HG02623 (cell line): ENCODE measurements at regions not wholly inside any gene's neighbourhood (a gene's known extent, or its start where the extent isn't known, plus 50 kb on each side); places are given as distances from the start of the nearest gene placed in this dataset.
A peak's percentile ranks its signal among the peaks of the same experiment; 100 is the strongest.
"Not testable (repeated sequence)": the region's sequence is repeated elsewhere in the genome, so short reads cannot be mapped to it uniquely, and the experiment has no call there.

Source experiments
- ATAC-seq: cut with Tn5 transposase; IDR thresholded peaks from one replicate; pipeline ENCODE4 v1.9.1; 2021; ENCODE audit warnings: moderate library complexity; ENCODE audit not compliant: unreplicated experiment

DNA sequence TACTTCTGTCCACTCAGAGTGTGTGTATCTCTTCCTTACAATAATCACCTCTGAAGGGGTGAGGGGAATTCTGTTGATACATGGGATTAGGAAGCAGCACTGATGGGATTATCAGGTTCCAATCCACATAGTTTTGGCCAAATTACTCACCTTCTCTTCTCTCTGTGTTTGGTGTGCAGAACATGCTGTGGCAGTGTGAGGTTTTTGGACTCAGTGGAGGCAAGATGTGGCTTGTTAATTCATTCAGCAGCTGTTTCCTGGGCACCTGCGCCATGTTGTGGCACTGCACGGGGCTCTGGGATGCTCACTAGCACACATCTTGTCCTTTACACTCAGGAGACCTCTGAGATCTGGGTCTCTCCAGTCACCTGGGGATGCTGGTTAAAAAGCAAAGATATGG is 350.3 kb upstream of the HS6ST1 start:
- no peak for ATAC-seq

DNA sequence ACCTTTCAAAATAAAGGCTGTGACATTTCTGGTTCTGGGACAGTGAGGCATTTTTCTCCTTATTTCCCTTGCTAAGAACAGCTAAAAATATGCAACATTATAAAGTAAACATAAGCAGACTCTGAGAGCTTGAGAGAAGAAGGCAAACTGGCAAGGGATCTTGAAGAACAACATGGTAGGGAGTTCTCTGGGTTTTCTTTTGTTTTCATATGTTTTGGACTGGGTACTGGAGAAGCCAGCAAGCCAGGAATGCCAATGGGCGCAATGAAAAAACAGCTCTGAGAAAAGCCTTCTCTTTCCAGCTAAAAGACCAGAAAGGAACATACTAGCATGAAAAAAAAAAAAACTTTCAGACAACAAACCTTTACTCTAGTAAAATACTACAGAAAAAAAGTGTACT is 351.4 kb upstream of the HS6ST1 start:
- ATAC-seq = no peak

DNA sequence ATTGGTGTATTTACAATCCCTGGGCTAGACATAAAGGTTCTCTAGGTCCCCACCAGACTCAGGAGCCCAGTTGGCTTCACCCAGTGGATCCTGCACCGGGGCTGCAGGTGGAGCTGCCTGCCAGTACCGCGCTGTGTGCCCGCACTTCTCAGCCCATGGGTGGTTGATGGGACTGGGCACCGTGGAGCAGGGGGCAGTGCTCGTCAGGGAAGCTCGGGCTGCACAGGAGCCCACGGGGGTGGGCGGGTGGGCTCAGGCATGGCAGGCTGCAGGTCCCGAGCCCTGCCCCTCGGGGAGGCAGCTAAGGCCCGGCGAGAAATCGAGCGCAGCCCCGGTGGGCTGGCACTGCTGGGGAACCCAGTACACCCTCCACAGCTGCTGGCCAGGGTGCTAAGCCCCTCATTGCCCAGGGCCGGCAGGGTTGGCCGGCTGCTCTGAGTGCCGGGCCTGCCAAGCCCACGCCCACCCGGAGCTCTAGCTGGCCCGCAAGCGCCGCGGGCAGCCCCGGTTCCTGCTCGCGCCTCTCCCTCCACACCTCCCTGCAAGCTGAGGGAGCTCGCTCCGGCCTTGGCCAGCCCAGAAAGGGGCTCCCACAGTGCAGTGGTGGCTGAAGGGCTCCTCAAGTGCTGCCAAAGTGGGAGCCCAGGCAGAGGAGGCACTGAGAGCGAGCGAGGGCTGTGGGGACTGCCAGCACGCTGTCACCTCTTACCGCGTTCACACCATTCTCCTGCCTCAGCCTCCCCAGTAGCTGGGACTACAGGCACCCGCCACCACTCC is 353.5 kb upstream of the HS6ST1 start:
- not testable (repeated sequence) for ATAC-seq

DNA sequence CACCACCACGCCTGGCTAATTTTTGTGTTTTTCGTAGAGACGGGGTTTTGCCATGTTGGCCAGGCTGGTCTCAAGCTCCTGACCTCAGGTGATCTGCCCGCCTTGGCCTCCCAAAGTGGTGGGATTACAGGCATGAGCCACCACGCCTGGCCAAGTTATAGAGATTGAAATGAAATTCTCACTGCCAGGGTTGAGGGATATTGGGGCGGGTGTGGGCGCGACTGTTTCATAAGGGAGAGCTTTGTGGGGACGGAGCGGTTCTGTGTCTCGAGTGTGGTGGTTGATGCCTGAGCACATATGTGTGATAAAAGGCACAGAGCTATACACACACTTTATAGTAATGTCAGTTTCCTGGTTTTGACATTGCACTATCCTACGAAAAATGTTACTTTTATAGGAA is 361.0 kb upstream of the HS6ST1 start:
- ATAC-seq = not testable (repeated sequence)

DNA sequence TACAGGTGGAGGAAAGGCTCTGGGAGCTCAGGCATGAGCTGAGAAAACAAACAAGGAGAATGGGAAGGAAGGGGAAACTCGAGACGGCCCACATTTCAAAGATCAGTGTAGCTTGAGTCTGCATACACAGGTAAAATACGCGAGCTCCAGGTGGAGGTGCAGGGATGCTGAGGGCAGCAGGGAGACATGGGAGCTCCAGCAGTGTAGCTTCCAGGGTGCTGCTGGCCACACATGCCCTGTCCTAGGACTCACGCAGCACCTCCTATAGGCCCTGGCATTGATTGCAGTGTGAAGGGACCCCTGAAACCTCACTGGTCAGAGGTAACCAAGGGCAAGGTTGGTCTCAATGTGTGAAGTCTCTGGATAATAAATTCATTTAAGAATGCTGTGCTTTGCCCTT is 362.8 kb upstream of the HS6ST1 start:
- no peak for ATAC-seq

DNA sequence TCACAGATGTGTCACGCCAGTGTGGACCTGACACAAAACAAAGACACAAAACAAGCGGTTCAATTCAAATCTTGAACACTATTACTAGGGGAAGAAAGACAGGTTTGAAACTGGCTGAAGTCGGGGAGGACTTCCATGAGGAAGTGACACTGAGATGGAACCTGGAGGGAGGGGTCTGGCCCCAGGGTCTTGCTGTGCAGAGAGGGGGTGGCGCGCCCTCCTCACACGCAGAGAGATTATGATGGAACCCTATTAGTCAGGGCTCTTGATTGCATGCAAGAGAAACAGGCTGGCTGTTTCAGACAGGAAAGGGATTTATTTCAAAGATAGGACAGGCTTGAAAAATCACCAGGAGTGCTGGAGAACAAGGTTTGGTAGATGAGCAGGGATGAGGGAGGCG is 363.6 kb upstream of the HS6ST1 start:
- ATAC-seq = no peak

DNA sequence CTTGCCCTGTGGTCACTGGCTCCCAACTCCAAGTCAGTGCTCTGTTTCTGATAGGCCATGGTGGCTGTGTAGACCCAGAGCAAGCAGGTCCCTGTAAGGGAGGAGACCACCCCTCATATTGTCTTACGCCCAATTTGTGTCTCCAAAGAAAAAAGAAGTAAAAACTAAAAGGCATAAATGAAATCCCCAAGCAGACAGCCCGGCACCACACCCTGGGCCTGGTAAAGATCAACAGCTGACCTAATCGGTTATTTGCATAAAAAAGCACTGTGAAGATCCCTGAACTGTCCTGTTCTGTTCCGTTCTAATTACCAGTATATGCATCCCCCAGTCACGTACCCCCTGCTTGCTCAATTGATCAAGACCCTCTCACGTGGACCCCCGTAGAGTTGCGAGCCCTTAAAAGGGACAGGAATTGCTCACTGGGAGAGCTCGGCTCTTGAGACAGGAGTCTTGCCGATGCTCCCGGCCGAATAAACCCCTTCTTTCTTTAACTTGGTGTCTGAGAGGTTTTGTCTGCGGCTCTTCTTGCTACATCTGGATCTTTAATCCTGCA is 364.1 kb upstream of the HS6ST1 start:
- no peak for ATAC-seq

DNA sequence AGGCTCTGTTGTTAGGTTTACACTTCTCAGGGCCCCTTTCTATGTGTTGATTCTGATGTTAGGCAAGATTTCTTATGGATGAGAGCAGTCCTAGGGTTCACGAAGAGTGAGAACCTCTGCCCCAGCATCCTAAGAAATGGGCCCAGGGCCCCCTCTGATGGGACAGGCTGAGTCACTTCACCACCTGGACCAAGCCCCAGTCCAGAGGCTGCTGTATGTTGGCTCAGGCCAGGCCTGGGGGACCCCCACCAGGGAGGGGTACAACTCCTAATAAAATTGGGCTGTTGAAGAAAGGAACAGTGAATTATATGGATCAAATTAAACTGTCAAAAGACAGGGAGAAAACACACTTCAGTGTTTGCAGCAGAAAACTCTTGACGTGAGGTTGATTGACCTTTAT is 365.9 kb upstream of the HS6ST1 start:
- ATAC-seq = no peak

DNA sequence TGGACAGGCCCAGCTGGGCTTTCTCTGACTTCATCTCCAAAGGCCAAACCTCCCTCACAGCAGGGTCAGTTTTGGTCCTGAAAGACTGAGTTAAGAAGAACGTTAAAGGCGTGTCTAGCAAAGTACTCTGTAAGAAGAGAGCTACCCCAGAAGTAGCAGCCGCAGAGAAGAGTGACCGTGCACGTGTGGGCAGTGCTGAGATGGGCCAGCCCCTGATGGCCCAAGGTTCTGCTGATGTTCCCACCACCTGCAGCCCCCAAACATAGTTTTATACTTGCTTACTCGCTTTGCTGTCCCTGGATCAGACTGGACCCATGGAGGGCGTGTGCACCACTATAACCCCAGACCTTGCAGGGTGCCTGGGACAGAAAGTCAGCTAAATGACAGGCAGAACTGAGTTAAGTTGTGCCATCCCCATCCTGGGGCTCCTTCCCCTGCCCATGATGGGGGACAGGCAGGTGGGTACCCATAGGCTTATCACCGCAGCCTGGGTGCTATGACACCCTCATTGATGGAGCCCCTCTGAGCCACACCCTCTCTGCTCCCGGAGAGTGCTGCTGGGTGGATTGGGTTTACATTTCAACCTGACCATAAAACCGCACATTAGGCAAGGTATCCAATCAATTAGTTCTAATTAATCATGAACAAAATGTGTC is 367.3 kb upstream of the HS6ST1 start:
- no peak for ATAC-seq

DNA sequence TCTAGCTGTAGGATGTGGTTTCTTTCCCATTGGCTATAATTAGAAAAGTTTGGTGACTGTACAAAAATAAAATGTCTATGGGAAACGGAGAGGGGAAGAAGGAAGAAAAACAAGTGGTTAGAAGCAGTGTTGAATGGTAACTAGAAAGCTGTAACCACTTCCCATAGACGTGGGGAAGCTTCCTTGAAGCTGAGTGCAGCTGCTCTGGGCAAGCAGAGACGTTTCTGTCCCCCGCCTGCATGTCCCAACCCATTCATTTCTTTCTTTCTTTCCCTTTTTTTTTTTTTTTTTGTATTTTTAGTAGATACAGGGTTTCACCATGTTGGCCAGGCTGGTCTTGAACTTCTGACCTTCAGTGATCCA is 367.8 kb upstream of the HS6ST1 start:
- ATAC-seq = peak; percentile 47

DNA sequence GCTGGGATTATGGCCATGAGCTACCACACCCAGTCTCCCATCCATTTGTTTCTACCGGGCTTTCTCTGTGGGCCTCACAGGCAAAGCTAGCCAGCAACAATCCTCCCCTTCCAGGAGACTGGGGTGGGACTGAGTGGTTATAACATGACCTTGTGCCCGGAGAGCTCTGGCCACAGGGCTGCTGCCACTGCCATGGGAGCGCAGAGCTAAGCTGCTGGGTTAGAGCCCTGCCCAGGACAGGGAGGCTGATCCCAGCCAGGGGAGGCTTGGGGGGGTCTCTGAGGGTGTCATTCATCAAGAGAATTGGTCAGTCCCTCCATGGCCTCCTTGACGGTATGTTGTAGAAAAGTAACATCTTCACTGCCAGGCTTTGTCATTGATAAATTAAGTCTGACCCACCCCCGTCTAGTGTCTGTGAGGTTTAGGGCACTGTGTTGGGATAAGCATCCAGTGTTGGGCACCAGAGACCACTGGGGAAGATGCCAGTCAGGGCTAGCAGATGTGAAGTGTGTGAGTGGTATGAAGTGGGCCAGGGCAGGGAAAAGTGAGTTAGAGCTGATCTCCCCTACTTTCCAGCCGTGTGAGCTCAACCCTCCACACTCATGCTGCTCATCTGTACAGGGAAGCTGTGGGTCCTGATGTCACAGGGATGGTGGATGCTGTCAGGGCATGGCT is 368.4 kb upstream of the HS6ST1 start:
- ATAC-seq = no peak

DNA sequence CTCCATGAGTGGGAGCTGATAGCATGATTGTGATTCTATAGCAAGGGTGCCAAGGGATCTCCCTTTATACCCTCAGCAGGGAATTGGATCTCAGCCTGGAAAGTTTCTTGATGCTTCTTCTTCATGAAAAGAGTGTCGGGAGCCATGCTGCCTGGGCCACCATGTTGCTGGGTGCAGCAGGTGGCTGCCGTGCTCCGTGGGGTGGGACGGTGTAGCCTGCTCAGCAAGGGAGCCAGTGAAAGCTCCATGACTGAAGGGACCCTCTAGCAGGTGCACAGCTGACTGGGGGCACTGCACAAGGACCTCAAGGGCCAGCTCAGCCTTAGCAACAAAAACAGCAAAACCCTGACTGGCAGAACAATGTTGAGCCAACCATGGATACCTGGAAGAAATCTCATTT is 368.9 kb upstream of the HS6ST1 start:
- ATAC-seq = no peak

DNA sequence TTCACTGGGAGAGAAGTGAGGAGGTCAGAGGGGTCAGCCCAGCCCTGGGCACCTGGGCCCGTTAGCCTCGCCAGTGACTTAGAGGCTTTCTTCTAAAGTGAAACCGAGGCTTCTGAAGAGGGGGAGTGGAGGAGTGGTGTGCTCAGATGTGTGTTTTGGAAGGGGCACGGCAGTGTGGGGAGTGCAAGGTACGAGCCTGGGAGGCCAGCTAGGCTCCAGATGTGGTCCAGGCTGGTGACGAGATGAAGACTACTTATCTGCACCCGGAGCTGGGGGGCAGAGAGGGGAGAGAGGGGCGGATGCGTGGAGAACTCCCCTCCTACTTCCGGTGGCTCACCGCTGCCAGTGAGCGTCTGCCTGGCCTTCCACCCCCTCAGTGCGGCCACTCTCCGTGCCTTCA is 371.3 kb upstream of the HS6ST1 start:
- no peak for ATAC-seq

DNA sequence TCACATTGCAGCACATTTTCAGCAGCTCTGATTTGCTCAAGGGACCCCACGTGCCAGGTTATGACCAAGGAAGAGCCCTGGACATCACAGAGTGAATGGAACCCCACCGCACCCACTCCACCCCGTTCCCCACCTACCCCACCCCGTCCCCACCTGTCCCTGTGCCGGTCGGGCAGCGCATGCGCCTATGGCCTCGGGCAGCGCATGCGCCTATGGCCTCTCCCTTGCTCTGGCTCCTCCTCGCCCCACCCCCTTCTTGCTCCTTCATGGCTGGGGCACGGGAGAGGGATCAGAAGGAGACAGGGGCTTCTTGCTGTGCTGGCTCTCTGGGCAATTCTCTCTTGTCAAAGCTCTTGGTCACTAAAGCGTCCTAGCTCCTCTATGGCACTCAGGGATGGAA is 371.8 kb upstream of the HS6ST1 start:
- no peak for ATAC-seq

DNA sequence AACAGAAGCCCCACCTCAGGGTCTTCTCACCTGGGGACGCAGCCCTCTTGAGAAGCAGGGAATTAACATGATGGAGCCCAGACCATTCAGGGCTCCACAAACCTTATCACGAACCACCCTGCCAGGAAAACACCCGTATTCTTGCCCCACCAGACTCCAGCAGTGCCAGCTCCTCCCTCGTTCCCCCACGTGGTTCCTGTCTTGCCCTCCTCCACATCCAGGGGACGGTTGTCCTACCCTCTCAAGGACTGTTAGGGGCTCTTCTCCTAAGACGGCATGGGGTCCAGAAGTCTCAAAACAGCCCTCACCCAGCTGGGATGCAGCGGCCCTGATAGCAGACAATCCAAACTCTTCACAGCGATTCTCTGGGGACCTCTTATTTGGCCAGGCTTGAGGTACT is 372.2 kb upstream of the HS6ST1 start:
- no peak for ATAC-seq

DNA sequence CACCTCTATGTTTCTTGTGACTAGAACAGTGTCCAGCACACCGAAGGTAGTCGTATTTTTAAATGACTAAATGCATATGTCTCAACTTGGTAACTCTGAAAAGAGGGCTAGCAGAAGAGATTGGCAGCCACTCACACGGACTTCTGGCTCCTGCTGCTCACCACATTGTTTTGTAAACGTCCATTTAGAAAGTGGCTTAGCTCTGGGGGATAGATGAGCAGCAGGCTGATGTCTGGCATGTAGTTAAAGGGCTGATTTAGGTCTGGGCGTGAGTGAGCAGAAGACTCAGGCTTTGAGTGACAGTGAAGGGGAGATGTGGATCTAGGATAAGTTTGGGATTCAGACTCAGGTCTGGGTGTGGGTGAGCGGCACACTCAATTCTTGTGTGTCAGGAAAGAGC is 372.9 kb upstream of the HS6ST1 start:
- no peak for ATAC-seq

DNA sequence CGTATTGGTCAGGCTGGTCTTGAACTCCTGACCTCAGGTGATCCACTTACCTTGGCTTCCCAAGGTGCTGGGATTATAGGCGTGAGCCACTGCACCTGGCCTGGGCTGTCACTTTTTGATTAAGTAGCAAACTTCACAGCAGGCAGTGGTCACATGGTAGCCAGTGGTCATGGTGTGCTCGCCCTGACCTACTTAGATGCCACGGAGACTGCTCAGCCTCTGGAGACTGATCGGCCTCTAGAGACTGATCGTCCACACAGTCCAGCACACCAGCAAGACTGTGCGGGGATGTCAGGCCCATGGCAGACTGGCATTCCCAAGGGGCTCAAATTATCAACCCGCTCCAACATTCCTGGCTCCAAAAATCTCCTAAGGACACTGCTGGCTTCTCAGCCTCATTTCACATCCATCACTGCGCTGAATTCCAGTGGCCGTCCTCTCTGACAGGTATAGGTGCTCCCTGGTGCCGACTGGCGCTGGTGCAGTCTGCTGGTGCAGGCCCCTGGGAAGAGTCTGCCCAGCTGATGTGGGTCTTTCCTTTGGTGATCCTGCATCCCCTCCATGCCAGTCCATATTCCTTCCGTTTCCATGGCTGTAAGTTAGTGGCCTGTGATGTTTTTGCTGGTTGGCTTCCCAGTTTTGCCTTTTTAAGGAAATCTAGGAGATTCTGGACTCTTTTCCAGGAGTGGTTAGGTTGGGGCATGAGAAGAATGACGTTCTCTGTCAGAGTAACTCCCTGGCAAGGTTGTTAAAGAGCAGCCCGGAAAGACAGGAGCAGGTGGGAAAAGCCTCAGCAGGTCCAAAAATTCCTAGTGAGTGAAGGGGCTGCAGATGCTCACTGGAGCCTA is 374.5 kb upstream of the HS6ST1 start:
- ATAC-seq = no peak

DNA sequence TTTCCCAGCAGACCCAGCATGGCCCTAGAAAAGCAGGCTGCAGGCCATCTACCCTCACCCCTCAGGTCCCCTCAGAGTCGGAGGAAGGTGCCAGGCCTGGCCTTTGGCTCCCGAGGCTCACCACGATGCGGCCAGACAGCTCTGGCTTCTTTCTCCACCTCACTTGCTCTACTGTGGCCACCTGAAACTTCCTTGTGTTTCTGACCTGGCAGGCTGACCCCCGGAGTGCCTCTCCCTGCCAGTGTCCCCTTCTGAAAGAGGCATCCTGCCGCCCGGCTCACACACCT is 375.0 kb upstream of the HS6ST1 start:
- no peak for ATAC-seq

DNA sequence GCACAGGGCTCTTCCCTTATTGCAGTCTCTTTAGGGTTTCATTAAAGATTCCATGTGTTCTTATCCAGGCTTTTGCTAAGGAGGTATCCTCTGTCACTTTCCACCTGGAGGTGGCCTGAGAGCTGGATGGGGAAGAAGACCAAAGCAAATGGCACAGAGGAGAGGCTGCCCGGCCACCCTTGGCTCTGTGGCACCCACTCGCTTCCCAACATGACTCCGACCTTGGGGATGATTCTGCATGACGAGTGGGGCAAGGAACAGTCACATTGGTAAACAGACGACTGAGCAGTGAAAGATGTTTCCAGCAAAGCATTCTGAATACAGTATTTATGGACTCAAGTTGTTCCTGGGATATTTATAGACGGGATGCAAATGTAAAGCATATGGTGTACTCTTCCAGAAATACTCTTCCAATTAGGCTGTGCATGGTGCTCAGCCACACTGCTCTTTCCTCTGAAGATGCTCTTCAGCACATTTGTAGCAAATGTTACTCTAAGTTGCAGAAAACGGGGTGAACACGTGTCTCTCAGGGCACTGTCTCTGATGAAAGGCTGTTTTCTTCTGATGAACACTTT is 377.1 kb upstream of the HS6ST1 start:
- ATAC-seq = no peak

DNA sequence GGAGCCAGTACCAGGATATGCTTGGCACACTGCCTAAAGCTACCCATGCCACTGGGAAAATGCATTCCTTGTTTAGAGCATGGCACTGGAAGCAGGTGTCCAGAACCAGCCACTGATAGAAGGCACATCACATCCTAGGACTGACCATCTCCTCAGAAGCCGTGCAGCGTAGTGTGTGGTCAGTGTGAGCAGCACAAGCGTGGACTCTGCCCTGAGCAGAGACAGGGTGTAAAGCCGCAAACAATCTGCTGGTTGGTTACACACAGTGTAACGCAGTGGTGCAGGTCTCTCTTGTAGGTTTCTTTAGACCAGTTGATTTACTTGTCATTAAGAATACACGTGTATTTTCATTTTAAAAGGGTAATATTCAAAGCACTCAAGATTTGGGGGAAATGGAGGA is 377.8 kb upstream of the HS6ST1 start:
- ATAC-seq = no peak

DNA sequence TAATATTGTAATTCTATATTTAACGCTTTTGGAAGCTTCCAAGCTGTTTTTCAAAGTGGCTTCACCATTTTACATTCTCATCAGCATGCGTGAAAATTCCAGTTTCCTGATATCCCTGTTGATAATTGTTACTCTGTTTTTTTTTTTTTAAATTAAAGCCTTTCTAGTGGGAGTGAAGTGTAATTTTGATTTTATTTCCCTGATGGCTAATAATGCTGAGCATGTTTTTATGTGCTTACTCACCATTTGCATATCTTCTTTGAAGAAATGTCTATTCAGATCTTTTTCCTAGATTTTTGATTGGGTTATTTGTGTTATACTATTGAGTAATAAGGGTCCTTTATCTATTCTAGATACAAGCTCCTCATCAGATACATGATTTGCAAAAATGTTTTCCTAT is 382.8 kb upstream of the HS6ST1 start:
- ATAC-seq = no peak
